ENCODE measurements at regions not wholly inside any gene's neighbourhood (a gene's known extent, or its start where the extent isn't known, plus 50 kb on each side); places are given as distances from the start of the nearest gene placed in this dataset.

GRCh38 chr4:132230025-132230424, 919.1 kb upstream of the PCDH10 start:
- Histone ChIP-seq H2AFZ (no peak overlapping the region), H3K4me3 (ENCODE audit: low read depth, low read length) (no peak overlapping the region), H3K27me3 (ENCODE audit: control insufficient read depth, insufficient read depth, low read length) (no peaks in the 10 kb centered on the region), H3K36me3 (ENCODE audit: control insufficient read depth, insufficient read depth, low read length) (no peaks in the 10 kb centered on the region), H3K4me2 (ENCODE audit: low read length) (no peak overlapping the region), H3K27ac (no peak overlapping the region), H3K79me2 (no peaks in the 10 kb centered on the region), H3K9ac (no peak overlapping the region), H3K4me1 (no peaks in the 10 kb centered on the region), H3K9me3 (ENCODE audit: control insufficient read depth, low read length) (no peaks in the 10 kb centered on the region)
- TF ChIP-seq, protein P1, sequence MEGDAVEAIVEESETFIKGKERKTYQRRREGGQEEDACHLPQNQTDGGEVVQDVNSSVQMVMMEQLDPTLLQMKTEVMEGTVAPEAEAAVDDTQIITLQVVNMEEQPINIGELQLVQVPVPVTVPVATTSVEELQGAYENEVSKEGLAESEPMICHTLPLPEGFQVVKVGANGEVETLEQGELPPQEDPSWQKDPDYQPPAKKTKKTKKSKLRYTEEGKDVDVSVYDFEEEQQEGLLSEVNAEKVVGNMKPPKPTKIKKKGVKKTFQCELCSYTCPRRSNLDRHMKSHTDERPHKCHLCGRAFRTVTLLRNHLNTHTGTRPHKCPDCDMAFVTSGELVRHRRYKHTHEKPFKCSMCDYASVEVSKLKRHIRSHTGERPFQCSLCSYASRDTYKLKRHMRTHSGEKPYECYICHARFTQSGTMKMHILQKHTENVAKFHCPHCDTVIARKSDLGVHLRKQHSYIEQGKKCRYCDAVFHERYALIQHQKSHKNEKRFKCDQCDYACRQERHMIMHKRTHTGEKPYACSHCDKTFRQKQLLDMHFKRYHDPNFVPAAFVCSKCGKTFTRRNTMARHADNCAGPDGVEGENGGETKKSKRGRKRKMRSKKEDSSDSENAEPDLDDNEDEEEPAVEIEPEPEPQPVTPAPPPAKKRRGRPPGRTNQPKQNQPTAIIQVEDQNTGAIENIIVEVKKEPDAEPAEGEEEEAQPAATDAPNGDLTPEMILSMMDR (IDR thresholded peaks at IDR 0.05) = no peak

GRCh38 chr4:132238697-132239096, 910.4 kb upstream of the PCDH10 start:
- no peaks in the 10 kb centered on the region for H3K9me3 ChIP-seq (ENCODE audit: control insufficient read depth, low read length)
- H3K79me2 ChIP-seq = no peaks in the 10 kb centered on the region
- H3K9ac ChIP-seq = no peak overlapping the region
- TF ChIP-seq, protein P1 (IDR thresholded peaks at IDR 0.05) = no peak
- no peaks in the 10 kb centered on the region for H3K4me1 ChIP-seq
- no peak overlapping the region for H3K4me2 ChIP-seq (ENCODE audit: low read length)
- no peaks in the 10 kb centered on the region for H3K36me3 ChIP-seq (ENCODE audit: control insufficient read depth, insufficient read depth, low read length)
- no peak overlapping the region for H2AFZ ChIP-seq
- no peak overlapping the region for H3K27ac ChIP-seq
- H3K27me3 ChIP-seq (ENCODE audit: control insufficient read depth, insufficient read depth, low read length) = no peaks in the 10 kb centered on the region
- H3K4me3 ChIP-seq (ENCODE audit: low read depth, low read length) = no peak overlapping the region

- Histone ChIP-seq H3K4me1 (no peaks in the 10 kb centered on the region), H3K4me3 (ENCODE audit: low read depth, low read length) (no peak overlapping the region), H3K27me3 (ENCODE audit: control insufficient read depth, insufficient read depth, low read length) (no peaks in the 10 kb centered on the region), H3K9ac (no peak overlapping the region), H3K27ac (no peak overlapping the region), H3K36me3 (ENCODE audit: control insufficient read depth, insufficient read depth, low read length) (no peaks in the 10 kb centered on the region), H2AFZ (no peak overlapping the region), H3K9me3 (ENCODE audit: control insufficient read depth, low read length) (no peaks in the 10 kb centered on the region), H3K79me2 (no peaks in the 10 kb centered on the region), H3K4me2 (ENCODE audit: low read length) (no peak overlapping the region)
- TF ChIP-seq, protein P1 (IDR thresholded peaks at IDR 0.05) = no peak
These were observed 909.0 kb upstream of the PCDH10 start for GRCh38 chr4:132240081-132240480.

DNA sequence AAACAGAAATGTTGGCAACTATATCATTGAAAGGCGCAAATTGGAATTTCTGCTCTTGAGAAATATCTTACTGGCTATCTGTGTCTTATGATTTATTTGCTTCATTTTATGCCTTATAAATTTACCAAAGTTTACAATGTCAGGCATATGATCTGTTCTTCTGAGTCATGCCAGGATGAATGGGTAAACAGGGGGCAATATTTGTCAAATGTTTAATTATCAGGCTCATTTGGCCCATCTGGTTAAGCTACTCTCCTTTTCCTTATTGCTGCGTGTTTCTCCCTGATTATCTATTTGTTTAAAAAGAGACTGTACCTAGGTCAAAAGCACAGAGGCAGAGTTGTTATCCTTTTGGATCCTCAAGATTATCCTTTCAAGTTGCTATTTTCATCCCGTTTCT, 903.8 kb upstream of the PCDH10 start:
- no peak overlapping the region for H3K9ac ChIP-seq

DNA sequence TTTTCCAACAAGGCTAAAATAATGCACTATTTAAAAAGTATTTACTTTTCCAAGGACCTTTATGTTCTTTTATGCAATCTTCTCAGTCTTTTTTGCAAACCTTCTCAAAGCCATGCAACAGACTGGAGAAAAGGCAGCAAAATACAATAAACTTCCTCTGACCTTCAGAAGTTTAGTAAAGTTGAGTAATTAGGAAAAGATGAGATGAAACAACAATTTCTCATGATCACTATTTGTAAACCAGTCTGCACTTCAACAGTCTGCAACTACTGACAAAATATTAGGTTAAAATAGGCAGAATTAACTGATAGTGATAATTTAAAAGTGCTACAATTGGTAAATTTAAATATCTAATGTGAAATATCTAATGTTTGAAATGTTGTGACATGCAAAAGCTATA, 884.9 kb upstream of the PCDH10 start:
- Histone ChIP-seq H3K27ac (no peak overlapping the region), H3K4me2 (ENCODE audit: low read length) (no peak overlapping the region), H3K79me2 (no peaks in the 10 kb centered on the region), H3K36me3 (ENCODE audit: control insufficient read depth, insufficient read depth, low read length) (no peaks in the 10 kb centered on the region), H3K9ac (no peak overlapping the region), H3K4me3 (ENCODE audit: low read depth, low read length) (no peak overlapping the region), H3K4me1 (no peaks in the 10 kb centered on the region), H2AFZ (no peak overlapping the region), H3K27me3 (ENCODE audit: control insufficient read depth, insufficient read depth, low read length) (no peaks in the 10 kb centered on the region), H3K9me3 (ENCODE audit: control insufficient read depth, low read length) (no peaks in the 10 kb centered on the region)
- TF ChIP-seq, protein P1 (IDR thresholded peaks at IDR 0.05) = no peak

More for the DNA sequence above, 903.8 kb upstream of the PCDH10 start:
- TF ChIP-seq, protein P1 (IDR thresholded peaks at IDR 0.05) = no peak
- no peaks in the 10 kb centered on the region for H3K27me3 ChIP-seq (ENCODE audit: control insufficient read depth, insufficient read depth, low read length)
- H3K27ac ChIP-seq = no peak overlapping the region
- H3K4me1 ChIP-seq = no peaks in the 10 kb centered on the region
- no peaks in the 10 kb centered on the region for H3K9me3 ChIP-seq (ENCODE audit: control insufficient read depth, low read length)
- no peak overlapping the region for H3K4me2 ChIP-seq (ENCODE audit: low read length)
- H3K36me3 ChIP-seq (ENCODE audit: control insufficient read depth, insufficient read depth, low read length) = no peaks in the 10 kb centered on the region
- no peak overlapping the region for H2AFZ ChIP-seq
- no peak overlapping the region for H3K4me3 ChIP-seq (ENCODE audit: low read depth, low read length)
- H3K79me2 ChIP-seq = no peaks in the 10 kb centered on the region
